Gastroesophageal sphincter (tissue), 4 donors: ENCODE measurements at regions not wholly inside any gene's neighbourhood (a gene's known extent, or its start where the extent isn't known, plus 50 kb on each side); places are given as distances from the start of the nearest gene placed in this dataset.

Experiments used
- ATAC-seq: fragments of 150-250 bp; one replicate; pipeline ENCODE4 v1.9.1; 2016; ENCODE audit warnings: mild to moderate bottlenecking, moderate library complexity
- H3K27ac ChIP-seq, 4 donors: fragments of 200-600 bp; sonication (generic) in 3 of 4; 1 replicate in 3 of 4; 2 replicates in 1 of 4; pipeline ENCODE4 v1.5.1; 2016 to 2019
- H3K27me3 ChIP-seq: fragments of 200-600 bp; sonication (generic); one replicate; pipeline ENCODE4 v1.5.1; 2019
- H3K36me3 ChIP-seq, 2 donors: fragments of 200-600 bp; sonication (generic); one replicate each; pipeline ENCODE4 v1.5.1; 2019; ENCODE audit warnings: control low read depth in 1 of 2
- H3K4me1 ChIP-seq, 3 donors: fragments of 200-600 bp; sonication (generic); 1 replicate in 2 of 3; 2 replicates in 1 of 3; pipeline ENCODE4 v1.5.1; 2016 to 2019; ENCODE audit warnings: control low read depth in 2 of 3
- H3K4me3 ChIP-seq, 2 donors: fragments of 200-600 bp; sonication (generic); one replicate each; pipeline ENCODE4 v1.5.1; 2019; ENCODE audit warnings: mild to moderate bottlenecking in 1 of 2, moderate library complexity in 1 of 2
- H3K9me3 ChIP-seq, 3 donors: fragments of 200-600 bp; sonication (generic); one replicate each; pipeline ENCODE4 v1.5.1; 2017 to 2019; ENCODE audit warnings: control low read depth in 2 of 3
- EP300 ChIP-seq: sonication (generic); formaldehyde crosslinking; IDR thresholded peaks from one replicate; pipeline ENCODE4 v1.6.1; 2017; ENCODE audit warnings: antibody characterized with exemption, mild to moderate bottlenecking
- POLR2A ChIP-seq, 2 donors: fragments of 450-650 bp; IDR thresholded peaks; one replicate each; pipeline ENCODE4 v1.6.1; 2017; ENCODE audit warnings: antibody characterized with exemption in 2 of 2, mild to moderate bottlenecking in 2 of 2, moderate library complexity in 1 of 2
- POLR2AphosphoS5 ChIP-seq: sonication (generic); formaldehyde crosslinking; IDR thresholded peaks from one replicate; pipeline ENCODE4 v1.6.1; 2017; ENCODE audit warnings: antibody characterized with exemption
- WGBS, 2 donors: methylation state at CpG; one replicate each; pipeline ENCODE4 v1.1.5; 2018; ENCODE audit warnings: low coverage in 1 of 2; 5-methylcytosine and 5-hydroxymethylcytosine counted together
- TF ChIP-seq, protein P1 (sequence below), 4 experiments: fragments of 200-600 bp in 2 of 4; fragments of 450-650 bp in 2 of 4; sonication (generic) in 1 of 4; IDR thresholded peaks; one replicate each; pipeline ENCODE4 v1.5.1; 2017 to 2019; ENCODE audit warnings: antibody characterized with exemption in 4 of 4, mild to moderate bottlenecking in 2 of 4, moderate library complexity in 2 of 4

GRCh38 chr7:115704884-115705283 lies 325.7 kb downstream of the TFEC start:
- H3K9me3 ChIP-seq = no peaks in the 10 kb centered on the region
- WGBS, 2 donors = 73 to 85% methylated on average over 2 of the region's 2 CpGs
- TF ChIP-seq EP300 = no peak
- no peak for TF ChIP-seq POLR2A (IDR thresholded peaks at IDR 0.05)
- TF ChIP-seq, protein P1, sequence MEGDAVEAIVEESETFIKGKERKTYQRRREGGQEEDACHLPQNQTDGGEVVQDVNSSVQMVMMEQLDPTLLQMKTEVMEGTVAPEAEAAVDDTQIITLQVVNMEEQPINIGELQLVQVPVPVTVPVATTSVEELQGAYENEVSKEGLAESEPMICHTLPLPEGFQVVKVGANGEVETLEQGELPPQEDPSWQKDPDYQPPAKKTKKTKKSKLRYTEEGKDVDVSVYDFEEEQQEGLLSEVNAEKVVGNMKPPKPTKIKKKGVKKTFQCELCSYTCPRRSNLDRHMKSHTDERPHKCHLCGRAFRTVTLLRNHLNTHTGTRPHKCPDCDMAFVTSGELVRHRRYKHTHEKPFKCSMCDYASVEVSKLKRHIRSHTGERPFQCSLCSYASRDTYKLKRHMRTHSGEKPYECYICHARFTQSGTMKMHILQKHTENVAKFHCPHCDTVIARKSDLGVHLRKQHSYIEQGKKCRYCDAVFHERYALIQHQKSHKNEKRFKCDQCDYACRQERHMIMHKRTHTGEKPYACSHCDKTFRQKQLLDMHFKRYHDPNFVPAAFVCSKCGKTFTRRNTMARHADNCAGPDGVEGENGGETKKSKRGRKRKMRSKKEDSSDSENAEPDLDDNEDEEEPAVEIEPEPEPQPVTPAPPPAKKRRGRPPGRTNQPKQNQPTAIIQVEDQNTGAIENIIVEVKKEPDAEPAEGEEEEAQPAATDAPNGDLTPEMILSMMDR (IDR thresholded peaks at IDR 0.05) = no peak
- no peaks in the 10 kb centered on the region for H3K36me3 ChIP-seq
- H3K27ac ChIP-seq = no peak overlapping the region
- H3K4me1 ChIP-seq = no peaks in the 10 kb centered on the region
- ATAC-seq = no peak
- no peaks in the 10 kb centered on the region for H3K27me3 ChIP-seq
- H3K4me3 ChIP-seq = no peak overlapping the region

GRCh38 chr7:115701141-115701540 lies 329.4 kb downstream of the TFEC start:
- ATAC-seq = no peak
- H3K36me3 ChIP-seq = no peaks in the 10 kb centered on the region
- no peaks in the 10 kb centered on the region for H3K9me3 ChIP-seq
- no peak for TF ChIP-seq EP300
- TF ChIP-seq, protein P1 (IDR thresholded peaks at IDR 0.05) = no peak
- TF ChIP-seq POLR2A (IDR thresholded peaks at IDR 0.05) = no peak
- no peak for TF ChIP-seq POLR2AphosphoS5
- WGBS, 2 donors = 89 to 100% methylated on average over 1 of the region's 1 CpG
- H3K27ac ChIP-seq = no peak overlapping the region
- no peaks in the 10 kb centered on the region for H3K4me1 ChIP-seq
- no peak overlapping the region for H3K4me3 ChIP-seq
- no peaks in the 10 kb centered on the region for H3K27me3 ChIP-seq

DNA sequence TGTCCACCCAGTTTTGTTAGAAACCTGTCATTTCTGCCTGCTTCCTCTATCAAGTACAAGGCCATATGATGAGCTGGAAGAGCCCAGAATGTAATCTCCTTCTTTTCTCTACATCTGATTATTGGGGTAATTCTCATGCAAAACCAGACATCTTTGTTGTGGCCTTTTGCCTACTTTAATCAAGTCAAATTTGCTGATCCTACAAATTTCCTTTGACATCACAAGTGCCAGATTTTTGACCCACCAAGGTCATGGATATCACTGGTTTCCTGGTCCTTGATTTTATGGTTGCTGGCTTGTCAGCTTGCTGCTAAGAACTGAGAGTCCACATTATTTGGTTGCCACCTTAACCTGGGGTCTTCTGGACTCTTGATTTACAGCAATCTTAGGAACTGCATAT lies 336.1 kb downstream of the TFEC start:
- no peaks in the 10 kb centered on the region for H3K27me3 ChIP-seq
- H3K4me3 ChIP-seq = no peak overlapping the region
- TF ChIP-seq, protein P1 (IDR thresholded peaks at IDR 0.05) = no peak
- TF ChIP-seq EP300 = no peak
- TF ChIP-seq POLR2A (IDR thresholded peaks at IDR 0.05) = no peak
- TF ChIP-seq POLR2AphosphoS5 = no peak
- H3K9me3 ChIP-seq = no peaks in the 10 kb centered on the region
- H3K4me1 ChIP-seq = no peaks in the 10 kb centered on the region
- no peak for ATAC-seq
- no peaks in the 10 kb centered on the region for H3K36me3 ChIP-seq
- no peak overlapping the region for H3K27ac ChIP-seq

GRCh38 chr7:115693779-115694178 lies 336.8 kb downstream of the TFEC start:
- Histone ChIP-seq H3K27ac (no peak overlapping the region), H3K9me3 (no peaks in the 10 kb centered on the region), H3K36me3 (no peaks in the 10 kb centered on the region), H3K4me3 (no peak overlapping the region), H3K27me3 (no peaks in the 10 kb centered on the region), H3K4me1 (no peaks in the 10 kb centered on the region)
- no peak for ATAC-seq
- 82 to 95% methylated on average over 2 to 4 of the region's 4 CpGs for WGBS, 2 donors
- no peak for TF ChIP-seq POLR2AphosphoS5
- TF ChIP-seq EP300 = no peak

- H3K36me3 ChIP-seq = no peaks in the 10 kb centered on the region
- no peaks in the 10 kb centered on the region for H3K27me3 ChIP-seq
- TF ChIP-seq, protein P1 (IDR thresholded peaks at IDR 0.05) = no peak
- no peak for TF ChIP-seq EP300
- no peak for TF ChIP-seq POLR2A (IDR thresholded peaks at IDR 0.05)
- TF ChIP-seq POLR2AphosphoS5 = no peak
- no peaks in the 10 kb centered on the region for H3K4me1 ChIP-seq
- H3K4me3 ChIP-seq = no peak overlapping the region
- H3K27ac ChIP-seq = no peak overlapping the region
- no peaks in the 10 kb centered on the region for H3K9me3 ChIP-seq
- WGBS, 2 donors = 79 to 91% methylated on average over 1 of the region's 1 CpG
- ATAC-seq = no peak
Measured at GRCh38 chr7:115689941-115690340, 340.6 kb downstream of the TFEC start.

DNA sequence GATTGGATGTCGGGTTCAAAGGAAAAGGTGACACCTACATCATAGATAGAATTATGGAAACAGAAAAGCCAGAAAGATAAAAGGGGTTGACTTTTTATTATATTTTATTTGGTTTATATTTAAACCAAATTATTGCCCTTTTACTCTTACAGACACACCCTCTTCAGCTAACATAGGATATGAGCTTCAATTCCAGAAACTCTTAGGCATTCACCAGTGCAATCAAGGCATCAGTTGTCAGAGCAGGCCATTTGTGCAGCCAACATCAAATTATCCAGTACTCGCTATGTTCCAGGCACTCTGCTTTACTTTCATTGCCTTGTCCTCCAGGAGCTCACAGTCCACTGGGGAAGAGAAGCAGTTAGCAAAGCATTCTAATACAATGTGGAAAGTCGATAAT lies 347.5 kb downstream of the TFEC start:
- H3K27ac ChIP-seq = no peak overlapping the region
- peaks cover 0 to 4% (median 0%) of the 10 kb centered on the region in 3 donors for H3K4me1 ChIP-seq
- no peak for ATAC-seq
- H3K4me3 ChIP-seq = no peak overlapping the region
- no peaks in the 10 kb centered on the region for H3K27me3 ChIP-seq
- no peaks in the 10 kb centered on the region for H3K9me3 ChIP-seq
- 96 to 100% methylated on average over 2 to 3 of the region's 3 CpGs for WGBS, 2 donors
- TF ChIP-seq POLR2A (IDR thresholded peaks at IDR 0.05) = no peak
- no peak for TF ChIP-seq EP300
- no peak for TF ChIP-seq POLR2AphosphoS5
- TF ChIP-seq, protein P1 (IDR thresholded peaks at IDR 0.05) = no peak
- H3K36me3 ChIP-seq = no peaks in the 10 kb centered on the region
